ACHN (cell line): ENCODE measurements at regions not wholly inside any gene's neighbourhood (a gene's known extent, or its start where the extent isn't known, plus 50 kb on each side); places are given as distances from the start of the nearest gene placed in this dataset.
"Not testable (repeated sequence)": the region's sequence is repeated elsewhere in the genome, so short reads cannot be mapped to it uniquely, and the experiment has no call there.

Experiments
- DNase-seq: peaks from one replicate; pipeline ENCODE4 v3.0.0-alpha.2; 2015
- in situ Hi-C: cut with HindIII; loops from 2 replicates; pipeline ENCODE4 v1.10.0; 2017; ENCODE audit warnings: low sequenced_read_pairs, low pct_ligation_motif_present, low pct_unique_long_range_greater_than_20kb

GRCh38 chr1:234918961-234919761 lies 209.5 kb downstream of the TOMM20 start:
- DNase-seq: no peak
- in situ Hi-C loops: no loop called here

DNA sequence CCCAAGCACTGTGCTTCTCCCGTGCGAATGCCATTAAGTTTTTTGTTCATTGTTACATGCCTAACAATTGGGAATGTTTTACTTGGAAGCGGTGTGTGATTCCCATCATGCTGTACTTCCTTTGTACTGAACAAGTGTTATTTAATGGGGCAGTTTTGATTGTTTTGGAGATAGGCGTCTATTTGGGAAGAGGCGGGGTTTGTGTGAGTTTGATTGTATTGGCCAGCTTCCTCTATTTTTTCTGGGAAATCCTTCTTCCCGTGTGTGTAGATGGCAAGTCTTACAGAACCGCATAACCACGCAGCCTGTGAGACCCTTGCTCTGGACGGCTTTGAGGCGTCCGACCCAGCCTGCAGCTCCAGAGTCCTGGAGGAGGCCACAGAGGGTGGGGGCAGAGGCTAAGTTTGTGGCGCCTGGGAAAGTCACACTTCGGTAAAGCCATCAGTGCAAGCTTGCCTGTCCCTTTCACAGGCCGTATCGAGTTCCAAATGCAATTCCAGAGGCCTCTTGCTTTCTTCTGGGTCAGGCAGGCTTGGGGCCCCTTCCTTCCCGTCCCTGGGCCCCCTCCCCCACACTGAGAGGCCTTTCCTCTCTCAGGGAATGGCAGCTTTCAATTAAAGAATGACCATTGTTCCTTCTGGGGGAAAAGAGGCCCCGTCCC lies 210.3 kb downstream of the TOMM20 start:
- DNase-seq: no peak
- in situ Hi-C loops: no loop called here

GRCh38 chr1:234917495-234918180 lies 211.0 kb downstream of the TOMM20 start:
- DNase-seq: no peak
- in situ Hi-C loops: no loop called here

- in situ Hi-C loops: no loop called here
- no peak for DNase-seq
Measured at GRCh38 chr1:234916840-234917239, 211.8 kb downstream of the TOMM20 start.

DNA sequence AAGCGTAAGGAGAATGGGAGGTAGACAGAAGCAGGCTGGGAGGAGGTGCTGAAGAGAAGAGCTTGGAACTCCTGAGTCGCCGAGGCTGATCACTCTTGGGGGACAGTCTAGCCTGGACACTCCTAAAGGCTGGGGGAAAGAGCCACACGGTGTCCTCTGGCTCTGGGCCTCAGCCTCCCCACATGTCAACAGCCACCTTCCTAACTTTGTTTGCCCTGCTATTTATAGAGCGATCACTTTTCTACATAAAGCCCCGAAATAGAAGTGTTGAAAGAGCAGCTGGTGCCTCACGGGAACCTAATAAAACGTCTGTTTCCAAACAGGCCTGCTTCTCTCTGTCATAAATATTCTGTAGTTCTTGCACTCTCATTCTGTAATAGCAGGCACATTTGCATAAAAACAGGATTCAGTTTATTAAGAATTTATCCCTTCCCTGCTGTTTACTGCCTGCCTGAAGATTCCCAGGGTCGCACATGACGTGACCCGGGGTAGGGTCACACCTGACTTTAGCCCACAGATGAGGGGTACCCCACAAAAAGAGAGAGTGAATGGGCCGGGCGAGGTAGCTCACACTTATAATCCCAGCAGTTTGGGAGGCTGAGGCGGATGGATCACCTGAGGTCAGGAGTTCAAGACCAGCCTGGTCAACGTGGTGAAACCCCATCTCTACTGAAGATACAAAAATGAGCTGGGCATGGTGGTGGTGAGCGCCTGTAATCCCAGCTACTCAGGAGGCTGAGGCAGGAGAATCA lies 212.5 kb downstream of the TOMM20 start:
- in situ Hi-C loops: no loop called here
- no peak for DNase-seq

- in situ Hi-C loops: no loop called here
- DNase-seq: no peak
Measured at GRCh38 chr1:234914606-234915290, 213.9 kb downstream of the TOMM20 start.

DNA sequence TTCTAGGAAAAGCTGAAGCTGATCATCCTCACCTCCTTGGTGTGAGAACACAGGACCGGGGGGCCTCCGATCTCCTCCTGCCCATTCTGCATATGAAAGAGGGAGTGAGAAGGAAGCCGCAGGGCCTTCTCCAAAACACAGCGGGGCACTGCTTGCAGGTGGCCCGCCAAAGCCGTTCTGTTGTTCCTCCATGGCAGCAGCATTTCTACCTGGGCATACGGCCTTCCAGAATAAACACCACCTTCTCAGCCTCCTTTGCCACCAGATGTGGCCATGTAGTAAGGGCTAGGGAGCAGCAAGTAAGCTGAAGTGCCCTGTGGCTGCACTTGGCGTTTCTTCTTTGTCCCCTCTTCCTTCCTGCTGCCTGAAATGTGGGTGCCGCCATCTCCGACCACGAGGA lies 214.9 kb downstream of the TOMM20 start:
- no peak for DNase-seq
- in situ Hi-C loops: no loop called here

- in situ Hi-C loops: no loop called here
Measured at GRCh38 chr1:234913278-234913649, 215.4 kb downstream of the TOMM20 start.

GRCh38 chr1:234912548-234913277 lies 215.9 kb downstream of the TOMM20 start:
- DNase-seq: no peak
- in situ Hi-C loops: no loop called here

More at GRCh38 chr1:234913278-234913649, 215.4 kb downstream of the TOMM20 start:
- no peak for DNase-seq

DNA sequence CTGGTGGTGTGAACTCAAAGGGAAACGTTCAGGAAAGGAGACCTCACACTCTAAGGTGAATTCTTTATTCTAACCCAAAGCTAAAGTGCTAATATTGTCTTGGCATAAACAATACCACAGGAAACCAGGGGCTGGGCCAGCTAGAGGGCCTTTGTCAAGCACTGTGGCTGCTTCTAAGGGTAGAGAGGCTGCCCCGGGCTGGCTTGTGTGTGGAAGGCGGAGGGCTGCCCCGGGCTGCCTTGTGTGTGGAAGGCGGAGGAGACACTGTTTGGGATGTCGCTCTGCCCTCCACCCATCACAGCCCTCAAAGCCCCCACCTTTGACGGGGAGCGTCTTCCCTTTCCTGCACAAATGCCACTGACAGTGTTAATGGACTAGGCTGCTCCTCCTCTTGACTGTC lies 216.8 kb downstream of the TOMM20 start:
- DNase-seq: no peak
- in situ Hi-C loops: no loop called here

DNA sequence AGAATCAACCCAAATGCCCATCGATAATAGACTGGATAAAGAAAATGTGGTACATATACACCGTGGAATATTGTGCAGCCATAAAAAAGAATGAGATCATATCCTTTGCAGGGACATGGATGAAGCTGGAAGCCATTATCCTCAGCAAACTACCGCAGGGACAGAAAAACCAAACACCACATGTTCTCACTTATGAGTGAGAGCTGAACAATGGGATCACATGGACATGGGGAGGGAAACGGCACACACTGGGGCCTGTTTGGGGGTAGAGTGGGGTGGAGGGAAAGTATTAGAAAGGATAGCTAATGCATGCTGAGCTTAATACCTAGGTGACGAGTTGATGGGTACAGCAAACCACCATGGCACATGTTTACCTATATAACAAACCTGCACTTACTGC lies 217.5 kb downstream of the TOMM20 start:
- in situ Hi-C loops, DNase-seq: not testable (repeated sequence)

DNA sequence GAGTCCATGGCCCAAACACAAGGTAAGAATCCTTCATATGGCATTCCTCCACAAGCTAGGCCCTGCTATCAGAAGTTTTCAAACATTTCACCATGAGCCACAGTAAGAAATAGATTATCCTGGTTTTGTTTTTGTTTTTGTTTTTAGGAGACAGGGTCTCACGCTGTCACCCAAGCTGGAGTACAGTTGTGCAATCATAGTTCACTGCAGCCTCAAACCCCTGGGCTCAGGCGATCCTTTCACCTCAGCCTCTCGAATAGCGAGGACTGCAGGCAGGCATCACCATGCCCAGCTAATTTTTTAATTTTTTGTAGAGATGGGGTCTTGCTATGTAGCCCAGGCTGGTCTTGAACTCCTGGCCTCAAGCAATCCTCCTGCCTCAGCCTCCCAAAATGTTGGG lies 218.8 kb downstream of the TOMM20 start:
- no peak for DNase-seq
- in situ Hi-C loops: no loop called here

DNA sequence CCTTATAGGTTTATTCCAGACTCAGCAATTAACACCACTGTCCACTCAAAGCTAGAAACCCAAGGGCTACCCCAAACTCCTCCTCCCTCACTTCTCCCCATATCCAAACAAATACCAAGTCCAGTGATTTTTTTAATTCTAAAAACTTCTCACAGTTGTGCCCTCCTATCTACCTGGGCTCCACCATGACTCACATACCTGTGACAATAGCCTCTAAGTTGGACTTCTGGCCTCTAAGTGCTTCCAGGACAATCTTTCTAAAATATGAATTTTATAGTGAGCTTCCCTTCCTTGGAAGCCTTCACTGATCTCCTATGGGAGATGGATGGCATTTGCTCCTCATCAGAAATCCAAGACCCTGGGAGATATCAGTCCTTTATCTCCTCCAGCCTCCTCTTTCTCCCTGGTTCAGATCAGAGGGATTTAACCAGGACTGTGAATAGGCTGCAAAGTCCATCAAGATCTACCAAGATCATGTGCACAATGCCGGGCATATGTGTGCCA lies 219.3 kb downstream of the TOMM20 start:
- in situ Hi-C loops: no loop called here
- DNase-seq: no peak

GRCh38 chr1:234908571-234908970 lies 220.1 kb downstream of the TOMM20 start:
- no peak for DNase-seq
- in situ Hi-C loops: no loop called here

GRCh38 chr1:234907940-234908405 lies 220.7 kb downstream of the TOMM20 start:
- peak; percentile 71 for DNase-seq
- in situ Hi-C loops: no loop called here

GRCh38 chr1:234907208-234907939 lies 221.3 kb downstream of the TOMM20 start:
- in situ Hi-C loops: no loop called here

GRCh38 chr1:234906654-234907053 lies 222.0 kb downstream of the TOMM20 start:
- DNase-seq: no peak

More at GRCh38 chr1:234907208-234907939, 221.3 kb downstream of the TOMM20 start:
- DNase-seq: no peak

More at GRCh38 chr1:234906654-234907053, 222.0 kb downstream of the TOMM20 start:
- in situ Hi-C loops: no loop called here
